ENCODE measurements at regions not wholly inside any gene's neighbourhood (a gene's known extent, or its start where the extent isn't known, plus 50 kb on each side); places are given as distances from the start of the nearest gene placed in this dataset.
A peak's percentile ranks its signal among the peaks of the same experiment; 100 is the strongest.

DNA sequence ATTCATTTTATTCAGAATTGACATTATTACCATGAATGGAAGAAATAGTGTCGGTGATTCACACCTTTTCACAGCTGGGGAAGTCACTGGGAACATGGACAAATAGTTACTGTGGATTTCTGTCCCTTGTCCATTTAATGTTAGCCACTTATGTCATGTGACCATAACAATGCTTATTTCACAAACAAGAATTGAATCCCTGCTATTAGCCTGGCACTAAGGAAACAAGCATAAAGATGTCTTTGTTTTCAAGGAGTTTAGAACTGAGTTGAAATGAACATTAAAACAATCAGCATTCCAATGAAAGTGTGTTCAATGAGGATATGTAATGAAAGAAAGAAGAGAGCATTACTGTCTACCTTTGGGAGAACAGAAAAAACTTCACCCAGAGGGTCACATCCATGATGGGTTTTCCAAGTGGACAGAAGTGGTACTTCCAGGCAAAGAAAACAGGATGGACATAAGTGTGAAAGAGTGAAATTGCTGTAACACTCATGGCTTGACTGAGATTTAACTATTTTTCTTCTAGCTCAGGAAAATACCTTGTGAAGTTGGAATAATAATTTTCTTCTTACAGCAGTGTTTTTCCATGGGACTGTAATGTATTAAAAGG lies 324.5 kb upstream of the UBE2E3 start:
- TF ChIP-seq CTCF (IDR thresholded peaks at IDR 0.05) (peak in 1 of 6 experiments; percentile 5), POLR2A (IDR thresholded peaks at IDR 0.05) (no peak)
